ENCODE measurements at regions not wholly inside any gene's neighbourhood (a gene's known extent, or its start where the extent isn't known, plus 50 kb on each side); places are given as distances from the start of the nearest gene placed in this dataset.

GRCh38 chr2:42895134-42895790 is 102.9 kb upstream of the HAAO start:
- no peak for DNase-seq (ENCODE audit: low spot score)

- no peak for DNase-seq (ENCODE audit: low spot score)
These were observed 100.8 kb upstream of the HAAO start for GRCh38 chr2:42893047-42893758.

DNA sequence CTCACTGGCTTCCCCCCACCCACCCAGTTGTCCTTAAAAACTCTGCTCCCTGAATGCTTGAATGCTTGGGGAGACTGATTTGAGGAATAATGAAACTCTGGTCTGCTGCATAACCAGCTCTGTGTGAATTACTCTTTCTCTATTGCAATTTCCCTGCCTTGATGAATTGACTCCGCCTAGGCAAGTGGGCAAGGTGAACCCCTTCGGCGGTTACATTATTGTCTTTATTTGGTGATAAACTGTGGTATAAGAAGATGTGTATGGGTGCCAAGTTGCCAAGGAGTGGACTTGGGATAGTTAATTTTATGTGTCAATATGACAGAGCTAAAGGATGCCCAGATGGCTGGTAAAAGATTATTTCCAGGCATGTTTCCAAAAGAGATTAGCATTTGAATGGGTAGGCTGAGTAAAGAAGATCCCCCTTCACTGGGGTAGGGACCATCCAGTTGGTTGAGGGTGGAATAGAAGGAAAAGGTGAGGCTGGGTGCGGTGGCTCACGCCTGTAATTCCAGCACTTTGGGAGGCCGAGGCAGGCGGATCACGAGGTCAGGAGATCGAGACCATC is 98.5 kb upstream of the HAAO start:
- DNase-seq (ENCODE audit: low spot score), result no peak

GRCh38 chr2:42888321-42889245 is 96.2 kb upstream of the HAAO start:
- no peak for DNase-seq (ENCODE audit: low spot score)

- DNase-seq (ENCODE audit: low spot score), result no peak
These were observed 94.5 kb upstream of the HAAO start for GRCh38 chr2:42886921-42887320.

GRCh38 chr2:42882756-42883155 is 90.4 kb upstream of the HAAO start:
- DNase-seq (ENCODE audit: low spot score), result no peak

- no peak for DNase-seq (ENCODE audit: low spot score)
These were observed 89.3 kb upstream of the HAAO start for GRCh38 chr2:42881732-42882131.

GRCh38 chr2:42880738-42881690 is 88.6 kb upstream of the HAAO start:
- no peak for DNase-seq (ENCODE audit: low spot score)

GRCh38 chr2:42879913-42880737 is 87.7 kb upstream of the HAAO start:
- DNase-seq (ENCODE audit: low spot score), result no peak

GRCh38 chr2:42879121-42879705 is 86.8 kb upstream of the HAAO start:
- DNase-seq (ENCODE audit: low spot score), result no peak

DNA sequence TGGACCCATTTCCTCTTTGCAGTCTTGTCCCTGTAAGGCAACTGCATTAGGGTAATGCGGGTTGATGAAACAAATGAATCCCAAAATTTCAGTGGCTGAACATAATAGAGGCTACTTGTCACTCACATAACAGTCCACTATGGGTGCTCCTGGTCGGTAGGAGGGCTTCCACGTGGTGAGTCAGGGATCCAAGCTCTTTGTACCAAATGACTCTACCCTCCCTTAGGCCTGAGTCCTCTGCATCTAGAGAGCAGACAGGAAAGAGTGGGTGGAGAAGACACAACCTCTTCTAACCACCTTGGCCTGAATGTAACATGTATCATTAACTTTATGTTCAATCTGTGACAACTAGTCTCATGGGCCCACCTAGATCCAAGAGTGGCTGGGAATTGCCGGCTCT is 86.2 kb upstream of the HAAO start:
- DNase-seq (ENCODE audit: low spot score), result no peak

DNA sequence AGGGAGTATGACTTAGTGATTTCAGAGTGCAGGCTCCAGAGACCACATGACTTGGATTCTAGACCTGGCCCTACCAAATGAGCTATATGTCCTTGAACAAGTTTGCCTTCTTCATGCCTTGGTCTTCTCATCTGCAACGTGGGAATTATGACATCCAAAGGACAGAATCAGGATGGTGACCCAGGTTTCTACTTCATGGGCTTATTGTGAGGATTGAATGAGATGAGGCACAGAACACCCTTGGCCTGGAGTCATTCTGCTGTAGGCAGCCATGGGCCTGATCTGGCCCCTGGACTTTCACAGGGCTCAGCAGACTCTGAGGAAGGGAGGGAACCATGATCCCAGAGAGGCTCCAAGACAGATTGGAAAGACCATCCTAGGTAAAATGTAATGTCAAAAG is 85.6 kb upstream of the HAAO start:
- DNase-seq (ENCODE audit: low spot score), result no peak

DNA sequence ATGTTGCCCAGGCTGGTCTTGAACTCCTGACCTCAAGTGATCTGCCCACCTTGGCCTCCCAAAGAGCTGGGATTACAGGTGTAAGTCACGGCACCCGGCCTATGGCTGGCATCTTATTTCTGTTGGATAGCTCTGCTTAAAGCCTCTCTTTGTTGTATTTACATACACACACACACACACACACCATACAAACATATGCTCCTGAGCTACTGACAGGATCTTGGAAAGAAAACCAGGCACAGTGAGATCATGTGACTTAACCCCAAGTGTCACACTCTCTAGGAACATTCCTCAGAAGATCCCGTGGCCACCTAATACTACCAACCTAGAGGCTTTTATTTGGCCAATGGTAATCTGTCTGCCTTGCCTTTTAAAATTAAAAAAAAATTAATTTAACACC is 85.1 kb upstream of the HAAO start:
- DNase-seq (ENCODE audit: low spot score), result no peak

GRCh38 chr2:42876326-42876751 is 84.0 kb upstream of the HAAO start:
- DNase-seq (ENCODE audit: low spot score), result no peak

- no peak for DNase-seq (ENCODE audit: low spot score)
These were observed 83.5 kb upstream of the HAAO start for GRCh38 chr2:42875880-42876279.

- DNase-seq (ENCODE audit: low spot score), result no peak
These were observed 82.8 kb upstream of the HAAO start for GRCh38 chr2:42874949-42875801.

DNA sequence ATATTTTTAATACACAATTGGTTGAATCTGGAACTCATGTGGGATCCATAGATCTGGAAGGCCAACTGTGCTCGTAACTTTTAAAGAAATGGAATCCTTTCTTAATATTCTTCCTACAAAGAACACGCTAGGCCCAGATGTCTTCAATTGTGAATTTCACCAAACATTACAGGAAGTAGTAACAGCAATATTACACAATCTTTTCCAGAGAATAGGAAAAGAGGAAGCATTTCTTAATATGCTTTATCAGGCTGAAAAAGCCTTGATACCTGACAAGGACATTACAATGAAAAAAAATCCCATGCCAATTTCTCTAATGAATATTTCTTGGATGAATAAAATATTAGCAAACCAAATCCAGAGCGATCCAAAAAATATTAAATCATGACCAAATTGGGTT is 80.3 kb upstream of the HAAO start:
- no peak for DNase-seq (ENCODE audit: low spot score)

- DNase-seq (ENCODE audit: low spot score), result no peak
These were observed 79.0 kb upstream of the HAAO start for GRCh38 chr2:42871372-42871771.

DNA sequence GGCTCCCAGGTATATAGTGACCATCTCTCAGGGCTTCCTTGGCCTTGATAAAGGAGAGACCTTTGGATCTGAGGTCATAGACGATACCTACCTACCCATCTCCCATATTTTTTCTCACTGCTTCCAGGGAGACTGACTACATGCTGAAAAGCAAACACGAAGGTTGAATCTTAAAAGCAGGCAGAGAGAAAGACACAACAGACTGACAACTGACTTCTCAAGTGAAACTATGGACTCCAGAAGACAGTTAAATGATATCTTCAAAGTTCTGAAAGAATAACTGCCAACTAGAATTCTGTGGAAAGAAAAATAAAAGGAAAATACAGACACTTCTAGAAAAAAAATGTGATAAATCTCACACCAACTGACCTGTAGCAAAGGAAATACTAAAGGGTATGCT is 76.5 kb upstream of the HAAO start:
- DNase-seq (ENCODE audit: low spot score), result no peak
